ENCODE measurements at regions not wholly inside any gene's neighbourhood (a gene's known extent, or its start where the extent isn't known, plus 50 kb on each side); places are given as distances from the start of the nearest gene placed in this dataset.

GRCh38 chr7:117962366-117962994 lies 89.2 kb upstream of the CTTNBP2 start:
- no peaks in the 10 kb centered on the region for H3K79me2 ChIP-seq (ENCODE audit: control insufficient read depth, low read length)
- TF ChIP-seq EZH2phosphoT487 (IDR thresholded peaks at IDR 0.05; ENCODE audit: borderline replicate concordance, low read length) (no peak), CTCF (IDR thresholded peaks at IDR 0.05; ENCODE audit: low read depth, low read length, poor library complexity, severe bottlenecking) (no peak)
- H3K9me3 ChIP-seq (ENCODE audit: control insufficient read depth, insufficient read depth, low read length): no peaks in the 10 kb centered on the region
- no peak overlapping the region for H3K27ac ChIP-seq (ENCODE audit: low read depth, low read length)
- no peaks in the 10 kb centered on the region for H3F3A ChIP-seq (ENCODE audit: control insufficient read depth, insufficient read depth)
- no peak overlapping the region for H3K4me3 ChIP-seq (ENCODE audit: low read length)
- H3K4me2 ChIP-seq (ENCODE audit: low read length): no peak overlapping the region
- no peaks in the 10 kb centered on the region for H3K36me3 ChIP-seq (ENCODE audit: control insufficient read depth, low read length)
- no peaks in the 10 kb centered on the region for H3K27me3 ChIP-seq (ENCODE audit: control insufficient read depth, low read length)
- H4K20me1 ChIP-seq (ENCODE audit: control insufficient read depth, insufficient read depth, low read depth, low read length): no peaks in the 10 kb centered on the region
- no peaks in the 10 kb centered on the region for H3K9me2 ChIP-seq (replicated peaks; ENCODE audit: control insufficient read depth, low read length)
- H3K4me1 ChIP-seq (ENCODE audit: control insufficient read depth, low read length): no peaks in the 10 kb centered on the region

DNA sequence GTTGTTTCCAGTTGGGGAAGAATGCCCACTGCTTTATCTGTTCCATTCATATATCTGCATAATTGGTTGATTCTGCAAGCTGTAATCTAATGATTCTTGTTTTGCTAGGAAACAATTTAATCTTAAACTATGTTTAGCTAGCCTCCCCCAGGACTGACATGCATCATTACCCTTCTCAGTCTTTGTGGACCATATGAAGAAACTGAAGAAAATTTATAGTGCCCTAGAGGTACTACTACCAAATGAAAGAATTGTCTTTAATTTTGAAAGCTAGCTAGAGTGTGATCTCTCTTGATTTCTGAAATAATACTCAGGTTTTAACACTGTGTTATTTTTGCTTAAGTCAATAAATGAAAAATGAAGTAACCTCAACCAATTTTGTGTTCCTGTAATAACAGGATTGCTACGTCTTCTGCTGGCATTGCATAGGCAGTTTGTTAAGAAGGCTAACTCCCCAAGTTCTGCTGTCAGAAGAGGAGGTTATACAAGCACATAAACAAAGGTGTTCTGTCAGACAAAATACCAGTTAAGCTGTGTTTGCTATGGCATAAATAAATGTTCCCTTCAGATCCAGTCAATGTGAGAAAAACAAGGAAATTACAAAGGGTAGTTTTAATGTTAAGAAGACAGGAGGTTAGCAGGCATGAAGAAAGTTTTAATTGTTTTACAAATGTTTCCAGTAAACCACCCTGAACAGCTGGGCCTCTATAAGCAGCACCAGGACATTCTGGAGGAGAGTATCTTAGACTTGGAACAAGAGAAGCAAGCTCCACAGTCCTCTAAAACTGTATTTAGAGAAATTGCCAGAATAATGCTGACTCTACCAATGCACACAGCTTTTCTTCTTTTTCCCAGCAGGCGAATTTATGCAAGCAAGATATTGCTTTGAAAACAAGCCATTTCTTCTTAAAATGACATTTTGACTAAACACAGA lies 90.3 kb upstream of the CTTNBP2 start:
- Histone ChIP-seq H3K36me3 (ENCODE audit: control insufficient read depth, low read length) (no peaks in the 10 kb centered on the region), H3K4me3 (ENCODE audit: low read length) (no peak overlapping the region), H3K9me2 (replicated peaks; ENCODE audit: control insufficient read depth, low read length) (no peaks in the 10 kb centered on the region), H3K4me2 (ENCODE audit: low read length) (no peak overlapping the region), H3K79me2 (ENCODE audit: control insufficient read depth, low read length) (no peaks in the 10 kb centered on the region), H3K27me3 (ENCODE audit: control insufficient read depth, low read length) (no peaks in the 10 kb centered on the region), H3K27ac (ENCODE audit: low read depth, low read length) (no peak overlapping the region), H3F3A (ENCODE audit: control insufficient read depth, insufficient read depth) (no peaks in the 10 kb centered on the region), H3K9me3 (ENCODE audit: control insufficient read depth, insufficient read depth, low read length) (no peaks in the 10 kb centered on the region), H4K20me1 (ENCODE audit: control insufficient read depth, insufficient read depth, low read depth, low read length) (no peaks in the 10 kb centered on the region), H3K4me1 (ENCODE audit: control insufficient read depth, low read length) (no peaks in the 10 kb centered on the region)
- TF ChIP-seq EZH2phosphoT487 (IDR thresholded peaks at IDR 0.05; ENCODE audit: borderline replicate concordance, low read length) (no peak), CTCF (IDR thresholded peaks at IDR 0.05; ENCODE audit: low read depth, low read length, poor library complexity, severe bottlenecking) (no peak)

DNA sequence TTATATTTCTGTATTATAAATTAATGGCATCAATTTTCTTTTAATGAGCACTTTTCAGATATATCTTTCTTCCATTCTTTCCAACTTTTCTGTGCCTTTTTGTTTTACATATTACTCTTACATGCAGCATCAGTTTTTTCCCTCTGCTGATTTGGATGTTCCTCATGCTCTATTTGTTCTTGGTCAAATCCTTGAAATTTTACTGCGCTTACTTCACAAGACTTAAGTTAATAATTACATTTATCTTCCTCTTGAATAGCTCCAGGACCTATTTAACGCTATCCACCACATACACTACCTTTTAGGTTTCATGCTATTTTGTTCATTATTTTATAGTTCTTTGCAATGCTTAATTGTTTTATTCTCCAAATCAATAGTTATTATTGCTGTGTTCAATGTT lies 97.6 kb upstream of the CTTNBP2 start:
- no peak overlapping the region for H3K27ac ChIP-seq (ENCODE audit: low read depth, low read length)
- H4K20me1 ChIP-seq (ENCODE audit: control insufficient read depth, insufficient read depth, low read depth, low read length): no peaks in the 10 kb centered on the region
- TF ChIP-seq CTCF (IDR thresholded peaks at IDR 0.05; ENCODE audit: low read depth, low read length, poor library complexity, severe bottlenecking): no peak
- TF ChIP-seq EZH2phosphoT487 (IDR thresholded peaks at IDR 0.05; ENCODE audit: borderline replicate concordance, low read length): no peak
- no peaks in the 10 kb centered on the region for H3K27me3 ChIP-seq (ENCODE audit: control insufficient read depth, low read length)
- H3K9me2 ChIP-seq (replicated peaks; ENCODE audit: control insufficient read depth, low read length): no peaks in the 10 kb centered on the region
- H3K79me2 ChIP-seq (ENCODE audit: control insufficient read depth, low read length): no peaks in the 10 kb centered on the region
- H3K4me2 ChIP-seq (ENCODE audit: low read length): no peak overlapping the region
- no peaks in the 10 kb centered on the region for H3K4me1 ChIP-seq (ENCODE audit: control insufficient read depth, low read length)
- no peaks in the 10 kb centered on the region for H3K9me3 ChIP-seq (ENCODE audit: control insufficient read depth, insufficient read depth, low read length)
- H3K36me3 ChIP-seq (ENCODE audit: control insufficient read depth, low read length): no peaks in the 10 kb centered on the region
- H3K4me3 ChIP-seq (ENCODE audit: low read length): no peak overlapping the region
- no peaks in the 10 kb centered on the region for H3F3A ChIP-seq (ENCODE audit: control insufficient read depth, insufficient read depth)
